Progenitor cell of endocrine pancreas (in vitro differentiated cells): ENCODE measurements at regions not wholly inside any gene's neighbourhood (a gene's known extent, or its start where the extent isn't known, plus 50 kb on each side); places are given as distances from the start of the nearest gene placed in this dataset.

ENCODE experiments used
- DNase-seq: peaks from one replicate; pipeline ENCODE4 v3.0.0; 2021; ENCODE audit warnings: low spot score; ENCODE audit not compliant: unreplicated experiment
- H3K27ac Mint-ChIP-seq: 2 replicates; pipeline ENCODE4 v1.8.0; 2021; ENCODE audit warnings: mild to moderate bottlenecking, moderate library complexity, mixed read lengths
- H3K27me3 Mint-ChIP-seq: 2 replicates; pipeline ENCODE4 v1.8.0; 2021; ENCODE audit warnings: mixed read lengths
- H3K36me3 Mint-ChIP-seq: 2 replicates; pipeline ENCODE4 v1.8.0; 2022; ENCODE audit warnings: mixed read lengths; ENCODE audit not compliant: insufficient read depth
- H3K4me1 Mint-ChIP-seq: 2 replicates; pipeline ENCODE4 v1.8.0; 2021; ENCODE audit warnings: low read depth, mixed read lengths
- H3K4me3 Mint-ChIP-seq: 2 replicates; pipeline ENCODE4 v1.8.0; 2021; ENCODE audit warnings: low read depth, mild to moderate bottlenecking, moderate library complexity, mixed read lengths
- H3K9me3 Mint-ChIP-seq: 2 replicates; pipeline ENCODE4 v1.8.0; 2021; ENCODE audit warnings: low read depth, mixed read lengths
- TF ChIP-seq, protein P1 (sequence below): fragments of 200-600 bp; sonication (generic); IDR thresholded peaks from one replicate; pipeline ENCODE4 v1.5.0; 2021; ENCODE audit warnings: antibody characterized with exemption, mild to moderate bottlenecking; ENCODE audit not compliant: unreplicated experiment

DNA sequence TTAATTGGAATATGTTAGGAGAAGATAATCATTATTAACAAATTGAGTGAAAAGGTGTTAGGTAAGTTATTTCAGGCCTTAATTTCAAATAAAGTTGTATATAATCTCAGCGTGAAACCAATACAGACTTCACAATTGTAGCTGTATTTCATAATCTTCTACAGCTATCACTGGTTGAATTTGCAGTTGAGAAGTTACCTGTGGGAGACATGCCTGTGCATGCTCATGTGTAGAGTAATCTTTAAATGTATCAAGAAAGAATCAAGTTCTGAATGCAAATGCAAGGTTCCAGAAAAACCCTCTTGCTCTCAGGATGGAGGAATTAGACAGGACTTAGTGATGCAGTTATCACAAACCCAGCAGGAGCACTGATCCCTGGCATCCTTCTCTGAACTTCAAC, 938.4 kb upstream of the SLC10A2 start:
- Mint-ChIP-seq H3K36me3 (no peaks in the 10 kb centered on the region), H3K9me3 (no peaks in the 10 kb centered on the region), H3K4me3 (no peak overlapping the region), H3K27ac (no peak overlapping the region), H3K27me3 (no peaks in the 10 kb centered on the region), H3K4me1 (peaks cover 11% of the 10 kb centered on the region)
- TF ChIP-seq, protein P1, sequence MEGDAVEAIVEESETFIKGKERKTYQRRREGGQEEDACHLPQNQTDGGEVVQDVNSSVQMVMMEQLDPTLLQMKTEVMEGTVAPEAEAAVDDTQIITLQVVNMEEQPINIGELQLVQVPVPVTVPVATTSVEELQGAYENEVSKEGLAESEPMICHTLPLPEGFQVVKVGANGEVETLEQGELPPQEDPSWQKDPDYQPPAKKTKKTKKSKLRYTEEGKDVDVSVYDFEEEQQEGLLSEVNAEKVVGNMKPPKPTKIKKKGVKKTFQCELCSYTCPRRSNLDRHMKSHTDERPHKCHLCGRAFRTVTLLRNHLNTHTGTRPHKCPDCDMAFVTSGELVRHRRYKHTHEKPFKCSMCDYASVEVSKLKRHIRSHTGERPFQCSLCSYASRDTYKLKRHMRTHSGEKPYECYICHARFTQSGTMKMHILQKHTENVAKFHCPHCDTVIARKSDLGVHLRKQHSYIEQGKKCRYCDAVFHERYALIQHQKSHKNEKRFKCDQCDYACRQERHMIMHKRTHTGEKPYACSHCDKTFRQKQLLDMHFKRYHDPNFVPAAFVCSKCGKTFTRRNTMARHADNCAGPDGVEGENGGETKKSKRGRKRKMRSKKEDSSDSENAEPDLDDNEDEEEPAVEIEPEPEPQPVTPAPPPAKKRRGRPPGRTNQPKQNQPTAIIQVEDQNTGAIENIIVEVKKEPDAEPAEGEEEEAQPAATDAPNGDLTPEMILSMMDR, result no peak
- no peak for DNase-seq

DNA sequence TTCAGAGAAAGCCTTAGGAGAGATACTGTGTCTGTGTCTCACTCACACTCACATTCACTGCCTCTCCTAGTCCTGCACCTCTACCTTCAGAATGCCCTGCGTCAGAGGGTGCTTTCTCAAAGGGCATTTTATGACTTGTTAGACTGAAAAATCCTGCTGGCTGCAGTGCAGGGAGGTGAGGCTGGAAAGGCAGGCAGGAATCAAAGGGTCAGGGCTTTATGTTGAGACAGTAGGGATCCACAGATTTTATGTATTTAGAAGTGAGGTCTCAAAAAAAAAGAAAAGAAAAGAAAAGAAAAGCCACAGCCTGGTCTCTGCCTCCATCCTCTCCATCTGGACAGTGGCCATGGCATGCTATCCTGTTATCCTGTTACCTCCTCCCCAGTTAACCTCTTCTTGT, 936.0 kb upstream of the SLC10A2 start:
- H3K27me3 Mint-ChIP-seq, result no peaks in the 10 kb centered on the region
- H3K27ac Mint-ChIP-seq, result no peak overlapping the region

DNA sequence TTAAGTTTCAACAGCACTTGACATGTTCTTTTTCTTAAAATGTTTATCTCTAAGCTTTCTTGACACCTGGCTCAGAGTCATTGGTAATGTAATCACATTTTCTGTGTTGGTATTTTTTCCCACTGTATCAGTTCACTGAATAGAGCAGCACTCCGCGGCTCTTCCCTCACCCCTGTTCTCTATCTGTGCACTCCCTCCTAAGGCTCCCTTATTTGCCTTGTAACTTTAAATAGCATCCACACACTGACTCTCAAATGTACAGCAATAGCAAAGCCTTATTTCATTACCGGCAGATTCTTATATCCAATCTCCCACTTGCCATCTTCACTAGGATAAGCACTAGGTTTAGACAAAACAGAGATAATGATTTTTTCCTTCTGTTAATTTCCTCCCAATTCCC, 935.5 kb upstream of the SLC10A2 start:
- Mint-ChIP-seq H3K36me3 (no peaks in the 10 kb centered on the region), H3K4me1 (peaks cover 2% of the 10 kb centered on the region), H3K9me3 (no peaks in the 10 kb centered on the region), H3K4me3 (no peak overlapping the region), H3K27ac (no peak overlapping the region), H3K27me3 (no peaks in the 10 kb centered on the region)
- no peak for DNase-seq
- TF ChIP-seq, protein P1, result no peak

More for the DNA sequence above, 936.0 kb upstream of the SLC10A2 start:
- DNase-seq, result no peak
- TF ChIP-seq, protein P1, result no peak
- Mint-ChIP-seq H3K36me3 (no peaks in the 10 kb centered on the region), H3K9me3 (no peaks in the 10 kb centered on the region), H3K4me1 (peaks cover 4% of the 10 kb centered on the region), H3K4me3 (no peak overlapping the region)

DNA sequence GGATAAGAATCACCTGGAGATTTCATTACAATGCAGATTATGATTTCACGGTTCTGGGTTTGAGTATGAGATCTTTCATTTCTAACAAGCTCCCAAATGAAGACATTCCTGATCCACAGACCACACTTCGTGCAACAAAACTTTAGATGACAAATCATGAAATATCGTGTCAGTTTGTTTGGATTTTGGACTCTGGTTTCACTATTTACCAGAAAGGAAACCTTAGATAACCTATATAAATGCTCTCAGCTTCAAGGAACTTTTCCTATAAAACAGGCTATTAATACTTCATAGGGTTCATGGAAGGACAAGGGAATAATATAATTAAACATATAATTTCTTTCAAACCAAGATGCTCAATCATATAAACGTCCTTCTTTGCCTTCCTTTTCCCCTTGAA, 930.5 kb upstream of the SLC10A2 start:
- Mint-ChIP-seq H3K4me1 (peaks cover under 1% of the 10 kb centered on the region), H3K4me3 (no peak overlapping the region), H3K9me3 (peaks cover 6% of the 10 kb centered on the region), H3K27ac (no peak overlapping the region), H3K27me3 (no peaks in the 10 kb centered on the region), H3K36me3 (no peaks in the 10 kb centered on the region)
- TF ChIP-seq, protein P1, result no peak
- no peak for DNase-seq

DNA sequence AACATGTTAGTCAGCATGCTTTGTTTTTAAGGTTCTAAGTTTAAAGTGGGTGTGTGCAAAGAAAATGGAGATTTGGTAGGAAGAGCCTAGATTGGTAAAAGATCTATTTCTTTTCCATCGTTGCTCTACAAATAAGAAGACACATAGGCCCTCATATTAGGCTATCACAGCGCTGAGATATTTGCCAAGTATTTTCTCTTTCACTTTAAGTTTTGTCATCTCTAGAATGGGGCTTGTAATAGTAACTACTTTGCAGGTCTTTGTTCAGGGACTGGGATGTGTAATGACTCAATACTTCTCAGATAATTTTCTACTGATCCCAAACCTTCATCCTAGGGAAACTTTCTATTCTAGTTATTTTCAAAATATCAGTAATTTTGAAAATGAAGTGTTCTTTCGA, 917.7 kb upstream of the SLC10A2 start:
- H3K4me3 Mint-ChIP-seq, result no peak overlapping the region
- H3K27me3 Mint-ChIP-seq, result no peaks in the 10 kb centered on the region
- H3K9me3 Mint-ChIP-seq, result no peaks in the 10 kb centered on the region
- no peaks in the 10 kb centered on the region for H3K36me3 Mint-ChIP-seq
- no peaks in the 10 kb centered on the region for H3K4me1 Mint-ChIP-seq
- TF ChIP-seq, protein P1, result no peak
- H3K27ac Mint-ChIP-seq, result no peak overlapping the region
- no peak for DNase-seq
